Skeletal muscle cell (primary cell): ENCODE measurements at regions not wholly inside any gene's neighbourhood (a gene's known extent, or its start where the extent isn't known, plus 50 kb on each side); places are given as distances from the start of the nearest gene placed in this dataset.
"Not testable (repeated sequence)": the region's sequence is repeated elsewhere in the genome, so short reads cannot be mapped to it uniquely, and the experiment has no call there.

Experiments used
- DNase-seq: peaks from one replicate; pipeline ENCODE4 v3.0.0-alpha.2; 2010; ENCODE audit warnings: low read depth
- H3K4me3 ChIP-seq: 2 replicates; pipeline ENCODE4 v1.5.1; 2011; ENCODE audit warnings: low read depth, mild to moderate bottlenecking, control low read depth, low read length, moderate library complexity

- no peak overlapping the region for H3K4me3 ChIP-seq
- no peak for DNase-seq
These were observed 213.9 kb upstream of the CCDC196 start for GRCh38 chr14:66272221-66272620.

GRCh38 chr14:66273261-66273832, 212.8 kb upstream of the CCDC196 start:
- no peak overlapping the region for H3K4me3 ChIP-seq
- no peak for DNase-seq

- not testable (repeated sequence) for H3K4me3 ChIP-seq, DNase-seq
These were observed 207.8 kb upstream of the CCDC196 start for GRCh38 chr14:66278418-66278817.

GRCh38 chr14:66281036-66281776, 205.0 kb upstream of the CCDC196 start:
- DNase-seq, result no peak
- no peak overlapping the region for H3K4me3 ChIP-seq

- DNase-seq, result peak; percentile 12
- no peak overlapping the region for H3K4me3 ChIP-seq
These were observed 201.8 kb upstream of the CCDC196 start for GRCh38 chr14:66284346-66284745.

- DNase-seq, result no peak
- no peak overlapping the region for H3K4me3 ChIP-seq
These were observed 197.7 kb upstream of the CCDC196 start for GRCh38 chr14:66288511-66288910.

GRCh38 chr14:66291756-66292155, 194.4 kb upstream of the CCDC196 start:
- H3K4me3 ChIP-seq, result no peak overlapping the region
- no peak for DNase-seq

GRCh38 chr14:66293533-66294105, 192.6 kb upstream of the CCDC196 start:
- H3K4me3 ChIP-seq, result no peak overlapping the region
- DNase-seq, result no peak

- no peak overlapping the region for H3K4me3 ChIP-seq
- no peak for DNase-seq
These were observed 190.8 kb upstream of the CCDC196 start for GRCh38 chr14:66295386-66295785.

- DNase-seq, result no peak
- H3K4me3 ChIP-seq, result no peak overlapping the region
These were observed 185.3 kb upstream of the CCDC196 start for GRCh38 chr14:66300886-66301285.

- no peak for DNase-seq
- H3K4me3 ChIP-seq, result no peak overlapping the region
These were observed 180.1 kb upstream of the CCDC196 start for GRCh38 chr14:66306101-66306500.

- DNase-seq, result no peak
- H3K4me3 ChIP-seq, result no peak overlapping the region
These were observed 175.1 kb upstream of the CCDC196 start for GRCh38 chr14:66311058-66311457.

GRCh38 chr14:66311990-66312389, 174.2 kb upstream of the CCDC196 start:
- DNase-seq, result no peak
- H3K4me3 ChIP-seq, result no peak overlapping the region

- DNase-seq, result no peak
- H3K4me3 ChIP-seq, result no peak overlapping the region
These were observed 173.7 kb upstream of the CCDC196 start for GRCh38 chr14:66312451-66312850.

- DNase-seq, result no peak
- H3K4me3 ChIP-seq, result no peak overlapping the region
These were observed 171.1 kb upstream of the CCDC196 start for GRCh38 chr14:66315098-66315497.

GRCh38 chr14:66315548-66315947, 170.6 kb upstream of the CCDC196 start:
- no peak for DNase-seq

GRCh38 chr14:66322564-66322963, 163.6 kb upstream of the CCDC196 start:
- no peak for DNase-seq
- H3K4me3 ChIP-seq, result no peak overlapping the region

More at GRCh38 chr14:66315548-66315947, 170.6 kb upstream of the CCDC196 start:
- H3K4me3 ChIP-seq, result no peak overlapping the region

GRCh38 chr14:66330228-66330627, 155.9 kb upstream of the CCDC196 start:
- DNase-seq, result no peak
- no peak overlapping the region for H3K4me3 ChIP-seq

- peak; percentile 0 for DNase-seq
- H3K4me3 ChIP-seq, result no peak overlapping the region
These were observed 155.3 kb upstream of the CCDC196 start for GRCh38 chr14:66330916-66331315.

GRCh38 chr14:66333293-66333692, 152.9 kb upstream of the CCDC196 start:
- DNase-seq, H3K4me3 ChIP-seq: not testable (repeated sequence)

GRCh38 chr14:66341239-66341638, 144.9 kb upstream of the CCDC196 start:
- DNase-seq, result no peak
- H3K4me3 ChIP-seq, result no peak overlapping the region
